GM19023 (cell line): ENCODE measurements at regions not wholly inside any gene's neighbourhood (a gene's known extent, or its start where the extent isn't known, plus 50 kb on each side); places are given as distances from the start of the nearest gene placed in this dataset.

Experiments used
- ATAC-seq: cut with Tn5 transposase; IDR thresholded peaks from one replicate; pipeline ENCODE4 v1.9.1; 2021; ENCODE audit warnings: mild to moderate bottlenecking, moderate library complexity; ENCODE audit not compliant: unreplicated experiment

DNA sequence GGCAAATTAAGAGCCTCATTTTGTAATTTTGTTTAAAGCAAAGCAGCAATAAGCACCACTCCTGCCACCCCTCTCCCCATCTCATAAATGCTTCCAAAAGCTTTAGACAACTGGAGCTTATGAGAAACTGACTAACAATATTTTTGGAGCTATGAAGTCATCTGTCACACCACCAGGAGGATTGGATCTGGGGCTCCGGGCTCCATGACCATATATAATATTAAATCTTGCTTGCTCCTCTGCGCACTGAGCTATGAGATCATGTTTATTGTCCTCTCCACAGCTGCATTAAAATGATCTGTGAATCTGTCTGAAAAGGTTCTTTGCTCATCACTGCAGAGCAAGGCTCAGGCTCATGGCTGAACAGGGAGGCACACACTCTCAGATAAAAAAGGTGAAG, 323.7 kb downstream of the ZNF621 start:
- ATAC-seq = no peak

DNA sequence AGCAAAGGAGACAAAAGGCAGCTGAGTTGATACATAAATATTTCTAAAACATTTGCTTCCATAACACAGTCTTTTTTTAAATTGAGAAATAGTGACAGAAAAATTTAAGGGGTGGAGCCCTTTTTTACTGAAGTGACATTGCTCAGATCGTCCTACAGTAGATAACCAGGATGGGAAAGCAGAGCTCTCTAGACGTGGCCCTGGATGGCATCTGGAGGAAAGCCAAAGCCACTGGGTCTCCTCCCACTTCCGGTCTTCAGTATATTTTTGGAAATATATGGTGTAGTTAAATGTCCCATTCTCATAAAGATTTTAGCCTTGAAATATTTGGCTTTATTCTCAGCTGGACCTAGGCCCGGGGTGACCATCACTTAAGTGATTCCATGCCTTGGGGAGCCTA, 326.1 kb downstream of the ZNF621 start:
- no peak for ATAC-seq

DNA sequence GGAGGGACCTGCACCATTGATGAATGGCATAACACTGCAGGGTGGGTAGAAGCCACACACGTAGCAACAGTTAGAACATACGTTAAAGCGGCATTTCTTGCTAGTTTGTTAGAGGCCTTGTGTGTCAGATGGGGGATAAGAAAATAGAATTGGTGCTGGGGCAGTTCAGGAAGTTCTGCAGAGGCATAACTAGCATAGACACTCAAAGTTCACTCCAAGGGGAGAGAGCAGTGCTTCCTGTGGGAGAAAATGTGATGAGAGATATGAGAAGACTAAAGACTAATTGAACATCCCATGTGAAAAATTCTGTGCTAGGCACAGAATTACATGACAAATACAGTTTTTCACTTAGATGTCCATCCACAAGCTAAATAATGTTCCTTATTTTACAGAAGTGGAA, 327.1 kb downstream of the ZNF621 start:
- ATAC-seq = no peak

DNA sequence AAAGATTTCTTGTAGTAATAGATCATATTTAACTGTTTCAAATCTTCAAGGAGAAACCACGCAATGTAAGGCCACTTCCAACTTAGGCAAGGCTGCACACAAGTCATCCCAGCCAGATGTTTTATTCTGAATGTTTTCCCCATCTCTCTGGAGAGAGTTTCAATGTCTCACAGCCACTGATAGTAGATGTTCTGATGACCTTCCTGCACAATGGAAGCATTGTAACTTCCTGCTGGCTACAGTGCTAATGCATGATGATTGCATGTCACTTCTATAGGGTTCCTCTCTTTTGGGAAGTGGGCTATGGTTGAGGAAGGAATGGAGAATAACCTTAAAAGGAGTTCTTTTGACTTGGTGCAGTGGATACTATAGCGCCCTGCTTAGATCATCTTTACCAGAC, 328.0 kb downstream of the ZNF621 start:
- no peak for ATAC-seq

DNA sequence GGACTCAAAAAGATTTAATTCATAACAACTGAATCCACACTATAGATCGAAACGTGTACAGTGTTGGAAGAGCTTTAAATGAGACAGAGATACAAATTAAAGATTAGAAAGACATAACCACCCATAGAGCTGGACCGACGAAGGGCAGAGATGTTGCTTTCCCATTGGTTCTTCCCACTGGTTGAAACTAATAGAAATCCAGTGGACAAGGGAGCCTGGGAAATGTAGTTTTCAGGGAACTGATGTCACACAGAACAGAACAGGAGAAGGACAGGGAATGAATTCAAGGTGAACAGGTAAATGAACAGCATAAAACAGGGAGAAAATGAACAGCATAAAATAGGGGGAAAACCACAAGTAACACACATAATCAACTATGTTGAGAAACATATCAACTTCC, 328.7 kb downstream of the ZNF621 start:
- ATAC-seq = no peak

DNA sequence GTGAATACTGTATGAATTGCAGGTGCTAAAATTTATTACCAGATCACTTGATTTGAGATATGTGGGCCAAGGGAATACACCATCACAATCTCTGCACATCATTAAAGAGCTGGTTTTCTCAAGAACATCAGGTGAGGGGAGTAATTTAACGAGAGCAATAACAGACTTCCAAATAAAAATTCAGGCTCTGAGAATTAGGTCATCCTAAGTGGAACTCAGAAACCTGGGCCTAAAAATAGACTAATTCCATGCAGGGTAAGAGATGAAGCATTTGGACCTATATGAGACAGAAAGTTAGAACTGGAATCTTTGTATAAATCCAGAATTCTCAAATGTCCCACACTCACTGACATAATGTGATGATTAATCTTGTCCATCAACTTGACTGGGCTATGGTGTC, 331.1 kb downstream of the ZNF621 start:
- no peak for ATAC-seq

DNA sequence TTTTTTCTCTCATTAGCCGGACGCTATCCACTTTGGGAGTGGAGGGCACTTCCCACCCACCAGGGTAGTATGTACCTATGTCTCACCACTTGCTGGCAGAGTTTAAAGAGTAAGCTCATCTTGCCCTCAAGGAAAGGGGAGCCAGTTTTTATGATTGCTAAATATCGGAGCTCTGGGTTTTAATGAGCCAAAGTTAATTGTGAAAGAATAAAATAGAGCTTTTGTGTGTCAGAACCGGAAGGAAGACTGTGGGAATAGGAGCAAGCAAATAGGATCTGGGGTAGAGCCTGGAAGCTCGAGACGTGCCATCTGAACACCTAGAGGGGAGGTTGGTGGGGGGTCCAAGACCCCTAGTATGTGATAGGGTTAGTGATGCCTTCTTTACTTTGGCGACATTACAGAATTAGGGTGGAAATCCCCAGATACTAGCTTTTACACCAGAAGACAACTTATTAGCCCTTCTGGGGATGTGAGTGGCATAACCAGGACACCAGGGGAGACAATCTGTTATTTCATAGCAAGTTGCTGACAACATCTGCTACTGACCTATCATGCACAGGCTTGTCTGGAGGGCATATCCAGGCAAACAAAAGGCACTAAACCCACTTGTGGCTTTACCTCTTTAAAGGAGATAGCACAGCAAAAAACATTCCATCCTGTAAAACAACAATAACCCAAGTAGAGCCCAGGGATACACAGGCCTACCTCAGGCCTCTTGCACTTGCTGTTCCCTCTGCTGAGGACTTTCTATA, 333.8 kb downstream of the ZNF621 start:
- no peak for ATAC-seq

DNA sequence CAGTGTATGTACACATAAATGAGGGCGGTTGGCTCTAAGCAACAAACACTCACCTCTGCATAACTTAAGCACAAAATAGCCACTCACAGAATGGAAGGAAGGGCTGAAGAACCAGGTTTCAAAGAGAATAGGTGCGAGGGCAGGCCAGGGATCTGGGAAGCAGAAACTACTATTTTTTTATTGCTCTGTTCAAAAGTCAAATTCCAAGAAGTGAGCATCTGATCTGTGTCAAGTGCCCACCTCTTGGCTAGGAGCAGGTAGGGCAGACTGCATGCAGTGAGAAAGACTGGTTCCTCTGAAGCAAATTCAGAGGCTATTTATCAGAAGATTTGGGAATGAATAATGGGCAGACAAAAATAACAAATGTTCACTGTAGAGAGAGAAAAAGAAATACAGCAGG, 336.4 kb upstream of the CTNNB1 start:
- ATAC-seq = no peak

DNA sequence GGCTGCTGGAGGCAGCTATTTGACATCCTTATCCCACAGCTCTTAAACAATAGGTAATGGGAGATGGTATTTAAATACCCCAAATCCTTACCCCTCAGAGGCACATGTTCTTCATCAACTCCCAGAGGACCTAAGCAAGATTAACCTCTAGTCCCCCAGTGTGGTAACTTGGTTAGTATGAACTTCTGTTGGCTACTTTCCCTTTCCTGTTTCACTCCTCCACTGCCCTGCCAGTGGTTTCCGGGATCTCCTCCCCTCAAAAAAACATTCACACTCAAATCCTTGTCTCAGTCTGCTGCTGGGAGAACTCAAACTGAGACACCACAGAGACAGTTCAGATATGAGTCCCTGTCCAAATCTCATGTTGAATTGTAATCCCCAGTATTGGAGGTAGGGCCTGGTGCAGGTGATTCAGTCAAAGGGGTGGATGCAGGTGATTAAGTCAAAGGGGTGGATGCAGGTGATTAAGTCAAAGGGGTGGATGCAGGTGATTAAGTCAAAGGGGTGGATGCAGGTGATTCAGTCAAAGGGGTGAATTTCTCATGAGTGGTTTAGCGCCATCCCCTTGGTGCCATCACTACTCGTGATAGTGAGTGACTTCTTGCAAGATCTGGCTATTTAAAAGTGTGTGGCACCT, 335.0 kb upstream of the CTNNB1 start:
- no peak for ATAC-seq

DNA sequence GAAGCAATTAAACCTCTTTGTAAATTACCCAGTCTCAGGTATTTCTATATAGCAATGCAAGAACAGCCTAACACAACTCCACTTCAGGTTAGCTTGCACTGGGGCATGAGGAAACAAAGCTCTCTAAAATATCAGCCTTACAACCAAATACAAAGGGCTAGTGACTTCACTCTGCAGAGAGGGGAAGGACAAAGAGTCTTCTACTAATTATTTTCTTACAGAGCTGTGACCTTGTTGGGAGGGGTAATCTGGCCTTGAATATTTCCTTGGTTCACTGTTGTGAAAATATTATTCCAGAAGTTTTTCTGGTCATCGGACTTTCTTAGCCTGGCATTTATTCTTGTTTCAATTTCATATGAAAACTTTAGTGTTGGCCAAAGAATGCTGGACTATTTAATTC, 334.4 kb upstream of the CTNNB1 start:
- no peak for ATAC-seq

DNA sequence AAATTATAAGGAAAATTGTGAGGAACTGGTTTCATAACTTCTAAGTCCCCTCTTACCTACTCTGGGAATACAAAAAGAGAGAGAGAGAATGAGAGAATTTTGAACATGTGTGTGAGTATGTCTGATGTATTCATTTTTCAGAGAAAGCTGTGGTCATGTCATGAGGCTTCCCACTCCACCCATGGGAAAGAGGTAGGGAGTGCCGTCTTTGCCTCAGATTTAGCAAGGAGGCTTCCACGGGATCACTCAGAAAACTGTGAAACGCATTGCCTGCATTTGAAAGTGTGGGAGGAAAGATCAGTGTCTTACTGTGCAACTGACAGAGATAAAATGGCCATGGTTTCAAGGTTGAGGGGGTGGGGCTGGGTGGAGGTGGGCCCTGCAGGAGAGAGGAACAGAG, 331.5 kb upstream of the CTNNB1 start:
- no peak for ATAC-seq

DNA sequence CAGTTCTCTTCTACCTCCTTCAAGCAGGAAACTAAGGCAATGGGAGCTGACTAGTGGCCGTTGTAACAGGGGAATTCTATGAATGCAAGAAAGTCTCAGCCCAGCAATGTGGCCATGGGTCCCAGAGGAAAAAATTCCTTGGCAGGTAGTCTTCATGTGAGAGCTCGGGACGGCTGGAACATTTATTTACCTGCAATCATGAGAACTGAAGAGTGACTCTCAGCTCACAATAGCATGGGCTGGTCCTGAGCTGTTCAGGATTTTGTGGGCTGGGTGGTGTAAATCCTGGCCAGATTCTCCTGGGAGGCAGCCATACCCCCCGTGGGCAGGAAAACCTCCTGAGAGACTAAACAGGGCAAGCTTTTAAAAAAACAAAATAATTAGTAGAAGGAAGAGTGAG, 330.3 kb upstream of the CTNNB1 start:
- no peak for ATAC-seq

DNA sequence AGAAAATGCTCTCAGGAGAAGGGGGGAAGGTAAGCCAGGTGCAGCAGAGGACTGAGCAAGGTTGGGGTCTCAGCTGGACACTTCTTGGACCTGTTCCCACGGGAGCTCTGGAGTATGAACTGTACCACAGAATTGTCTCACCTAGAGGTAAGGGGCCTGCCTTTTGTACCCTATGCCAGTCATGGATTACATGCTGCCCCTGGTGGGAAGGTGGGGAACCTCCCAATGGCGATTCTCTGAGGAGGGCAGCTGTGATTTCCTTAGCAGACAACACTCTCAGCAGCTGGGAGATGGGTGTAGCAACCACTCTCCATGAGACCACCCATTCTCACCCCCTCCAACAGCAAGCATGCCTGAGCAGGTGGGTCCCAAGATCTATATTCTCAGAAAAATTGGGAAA, 329.4 kb upstream of the CTNNB1 start:
- no peak for ATAC-seq

DNA sequence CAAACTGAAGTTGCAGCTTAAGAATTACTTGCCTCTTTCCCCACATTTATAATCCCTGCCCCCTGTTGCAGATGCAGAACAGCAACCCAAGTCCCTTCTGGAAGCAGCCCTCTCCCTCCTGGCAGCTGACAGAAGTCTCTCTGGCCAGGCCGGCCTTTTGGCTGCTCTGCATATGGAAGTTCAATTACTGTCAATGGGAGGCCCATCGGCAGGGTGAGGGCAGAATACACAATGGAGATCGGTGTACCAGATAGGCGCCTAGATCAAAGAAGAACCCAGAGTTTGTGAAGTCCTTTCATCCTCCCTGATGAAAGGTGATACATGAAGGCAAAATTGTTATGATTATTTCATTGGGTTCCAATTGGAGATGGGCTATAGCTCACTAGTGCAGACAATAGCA, 327.9 kb upstream of the CTNNB1 start:
- no peak for ATAC-seq

DNA sequence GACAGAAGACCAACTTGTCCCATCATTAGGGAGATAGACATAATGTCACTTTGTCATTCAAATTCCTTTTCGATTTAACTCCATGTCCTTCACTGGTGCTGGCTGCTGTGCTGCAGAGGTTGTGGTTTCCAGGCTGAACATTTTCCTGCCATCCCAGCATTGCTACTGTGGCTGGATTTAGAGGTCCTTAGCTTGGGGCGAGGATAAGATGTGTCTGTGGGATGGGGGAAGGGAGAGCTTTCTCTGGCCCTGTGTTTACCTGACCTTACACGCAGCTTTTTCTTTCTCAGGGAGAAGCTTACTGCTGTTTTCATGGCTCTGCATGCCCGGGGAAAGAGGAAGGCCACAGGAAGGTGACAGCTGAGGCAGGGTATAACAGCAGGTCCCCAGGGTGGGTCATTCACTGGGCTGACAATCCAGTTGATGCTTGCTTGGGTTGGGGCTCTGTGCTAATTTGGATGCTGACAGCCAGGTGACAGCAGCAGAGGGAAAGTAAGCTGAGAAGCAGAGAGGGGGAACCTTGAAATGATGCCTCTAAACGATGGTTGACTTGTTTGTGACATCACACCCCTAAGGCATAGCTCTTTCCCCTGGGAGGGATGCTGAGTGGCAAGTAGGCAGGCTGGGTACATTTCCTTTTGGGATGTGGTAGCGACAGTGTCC, 326.9 kb upstream of the CTNNB1 start:
- ATAC-seq = no peak

DNA sequence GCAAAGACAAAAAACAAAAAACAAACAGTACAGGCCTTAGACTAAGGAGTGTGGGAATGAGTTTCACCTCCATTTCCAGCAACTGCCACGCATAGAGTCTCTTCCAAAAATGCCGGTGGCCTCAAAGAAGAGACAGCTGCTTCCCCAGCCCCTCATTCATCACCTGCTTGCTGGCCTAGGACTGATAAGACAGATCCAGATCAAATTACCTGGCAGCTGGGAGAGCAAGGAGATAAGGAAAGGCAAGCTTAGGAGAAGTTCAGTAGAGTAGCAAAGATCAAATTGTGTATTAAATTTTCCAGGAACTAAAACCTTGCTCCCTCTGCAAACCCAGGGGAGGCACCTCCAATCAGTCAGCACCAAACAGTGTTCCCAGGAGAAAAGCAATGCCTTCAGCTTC, 325.8 kb upstream of the CTNNB1 start:
- no peak for ATAC-seq

DNA sequence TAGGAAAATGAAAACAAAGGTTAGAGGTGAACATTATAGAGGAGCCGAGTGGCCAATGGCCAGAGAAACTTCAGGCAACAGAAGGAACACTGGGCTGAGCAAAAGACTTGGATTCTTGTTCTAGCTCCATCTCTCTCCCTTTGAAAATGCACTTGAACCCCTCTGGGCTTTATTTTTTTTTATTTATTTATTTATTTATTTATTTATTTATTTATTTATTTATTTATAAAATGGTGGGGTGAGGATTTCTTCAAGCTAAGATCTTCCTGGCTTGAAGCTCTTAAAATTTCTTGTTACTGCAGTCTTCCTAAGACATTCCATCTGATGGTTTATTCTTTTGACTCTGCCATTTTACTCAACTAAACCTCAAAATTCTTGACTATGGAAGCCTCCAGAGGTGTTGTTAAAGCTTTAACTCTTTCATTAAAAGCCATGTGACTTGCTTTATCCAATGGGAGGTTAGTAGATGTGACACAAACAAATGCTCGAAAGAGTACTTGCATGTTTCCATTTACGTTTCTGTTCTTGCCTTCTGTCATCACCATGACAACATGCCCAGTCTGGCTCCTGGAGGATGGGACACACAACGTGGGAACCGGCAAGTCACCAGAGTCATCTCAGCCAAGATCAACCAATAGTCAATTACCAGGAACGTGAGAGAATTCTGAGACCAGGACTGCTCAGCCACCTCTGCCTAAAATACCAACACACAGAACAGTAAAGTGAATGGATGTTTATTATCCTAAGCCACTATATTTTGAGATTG, 325.2 kb upstream of the CTNNB1 start:
- no peak for ATAC-seq

DNA sequence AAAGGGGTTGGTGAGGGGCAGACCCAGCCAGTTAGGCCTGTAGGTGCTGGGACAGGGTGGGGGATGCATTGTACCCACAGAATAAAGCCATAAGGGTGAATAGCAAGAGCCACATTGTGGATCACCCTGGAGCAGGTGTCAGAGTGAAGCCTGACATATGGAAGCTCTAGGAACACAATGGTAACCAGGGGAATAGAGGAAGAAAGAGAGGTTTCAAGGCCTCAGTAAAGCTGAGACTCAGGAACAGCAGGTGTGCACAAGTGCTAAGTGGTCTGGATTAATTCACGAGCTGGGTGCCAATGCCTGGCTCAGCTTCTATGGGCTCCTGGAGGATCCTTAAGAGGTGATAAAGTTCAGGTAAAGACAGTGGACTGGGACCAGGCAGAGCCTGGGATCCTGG, 323.7 kb upstream of the CTNNB1 start:
- ATAC-seq = no peak

DNA sequence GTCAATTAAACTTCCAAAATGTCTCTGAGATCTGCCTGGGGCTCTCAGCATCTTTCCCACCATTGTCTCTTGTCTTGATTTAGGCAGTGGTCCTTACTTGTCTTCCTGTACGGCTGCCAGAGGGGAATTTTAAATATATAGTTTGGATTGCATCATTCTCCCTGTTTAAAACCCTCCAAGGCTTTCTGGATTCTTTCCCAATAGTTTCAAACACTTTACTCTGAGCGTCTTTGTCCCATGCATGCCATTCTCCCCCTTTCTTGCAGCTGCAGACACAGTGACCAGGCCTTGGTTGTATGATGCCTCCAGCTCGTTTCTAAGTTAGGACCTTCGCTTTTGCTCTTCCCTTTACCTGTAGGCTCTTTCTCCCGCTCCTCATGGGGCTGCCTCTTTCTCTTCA, 323.3 kb upstream of the CTNNB1 start:
- no peak for ATAC-seq

DNA sequence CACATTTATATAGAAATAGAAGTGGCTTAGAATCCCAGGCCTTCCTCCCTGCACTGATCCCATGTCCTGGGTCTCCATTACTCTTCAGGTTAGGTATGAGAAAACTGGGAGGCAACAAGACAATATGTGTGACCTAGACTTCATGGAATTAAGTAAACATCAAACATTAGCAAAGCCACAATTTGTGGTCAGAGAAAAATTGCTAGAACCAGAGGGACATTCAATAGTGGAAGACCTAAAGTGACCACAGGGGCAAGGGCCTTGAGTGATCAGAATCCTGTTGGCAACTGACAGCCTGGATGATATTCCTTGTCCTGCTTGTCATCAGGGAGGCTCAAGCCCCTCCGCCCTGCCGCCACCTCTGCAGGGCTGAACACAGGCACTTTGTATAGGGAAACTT, 322.8 kb upstream of the CTNNB1 start:
- ATAC-seq = no peak

DNA sequence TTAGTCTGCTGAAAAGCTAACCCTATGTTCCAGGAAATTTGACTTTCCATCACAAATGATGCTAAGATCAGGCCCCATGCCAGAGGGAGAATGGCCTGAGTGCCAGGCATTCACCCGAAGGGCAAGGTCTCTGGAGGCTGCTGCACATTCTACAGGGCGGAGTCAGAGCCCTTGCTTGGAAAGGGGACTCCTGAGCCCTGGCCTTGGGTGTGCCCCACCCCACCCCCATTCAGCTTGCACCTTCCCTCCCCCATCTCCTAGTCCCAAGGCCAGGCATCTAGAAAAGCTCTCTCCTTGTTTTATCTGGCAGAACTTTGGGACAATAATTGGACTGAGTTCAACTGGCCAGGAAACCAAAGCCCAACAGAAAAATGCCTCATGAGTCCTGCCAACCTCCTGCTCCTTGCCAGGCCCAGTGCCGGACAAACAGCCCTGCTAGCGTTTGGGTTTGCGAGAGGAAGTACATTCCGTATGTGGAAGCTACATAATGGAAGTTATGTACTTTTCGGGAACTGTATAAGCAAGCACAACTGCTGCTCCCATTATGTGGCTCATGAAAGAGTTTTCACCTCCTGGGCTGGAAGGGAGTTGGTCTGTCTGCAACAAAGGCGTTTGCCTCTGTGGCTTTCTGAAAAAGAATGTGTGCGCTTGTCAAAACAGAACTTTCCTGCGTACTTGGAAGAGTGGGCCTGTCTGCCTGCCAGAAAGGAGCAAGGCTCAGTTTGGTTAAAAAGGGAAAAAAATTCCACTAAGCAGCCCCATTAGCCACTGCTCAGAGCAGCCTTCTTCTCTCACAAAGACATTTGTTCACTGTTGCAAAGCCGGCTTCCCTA, 321.5 kb upstream of the CTNNB1 start:
- ATAC-seq = no peak
